ENCODE measurements at regions not wholly inside any gene's neighbourhood (a gene's known extent, or its start where the extent isn't known, plus 50 kb on each side); places are given as distances from the start of the nearest gene placed in this dataset.

- TF ChIP-seq, protein P1, sequence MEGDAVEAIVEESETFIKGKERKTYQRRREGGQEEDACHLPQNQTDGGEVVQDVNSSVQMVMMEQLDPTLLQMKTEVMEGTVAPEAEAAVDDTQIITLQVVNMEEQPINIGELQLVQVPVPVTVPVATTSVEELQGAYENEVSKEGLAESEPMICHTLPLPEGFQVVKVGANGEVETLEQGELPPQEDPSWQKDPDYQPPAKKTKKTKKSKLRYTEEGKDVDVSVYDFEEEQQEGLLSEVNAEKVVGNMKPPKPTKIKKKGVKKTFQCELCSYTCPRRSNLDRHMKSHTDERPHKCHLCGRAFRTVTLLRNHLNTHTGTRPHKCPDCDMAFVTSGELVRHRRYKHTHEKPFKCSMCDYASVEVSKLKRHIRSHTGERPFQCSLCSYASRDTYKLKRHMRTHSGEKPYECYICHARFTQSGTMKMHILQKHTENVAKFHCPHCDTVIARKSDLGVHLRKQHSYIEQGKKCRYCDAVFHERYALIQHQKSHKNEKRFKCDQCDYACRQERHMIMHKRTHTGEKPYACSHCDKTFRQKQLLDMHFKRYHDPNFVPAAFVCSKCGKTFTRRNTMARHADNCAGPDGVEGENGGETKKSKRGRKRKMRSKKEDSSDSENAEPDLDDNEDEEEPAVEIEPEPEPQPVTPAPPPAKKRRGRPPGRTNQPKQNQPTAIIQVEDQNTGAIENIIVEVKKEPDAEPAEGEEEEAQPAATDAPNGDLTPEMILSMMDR (IDR thresholded peaks at IDR 0.05): no peak
- TF ChIP-seq TCF7L2 (IDR thresholded peaks at IDR 0.05; ENCODE audit: low read depth, low read length): no peak
- TF ChIP-seq, protein P2, sequence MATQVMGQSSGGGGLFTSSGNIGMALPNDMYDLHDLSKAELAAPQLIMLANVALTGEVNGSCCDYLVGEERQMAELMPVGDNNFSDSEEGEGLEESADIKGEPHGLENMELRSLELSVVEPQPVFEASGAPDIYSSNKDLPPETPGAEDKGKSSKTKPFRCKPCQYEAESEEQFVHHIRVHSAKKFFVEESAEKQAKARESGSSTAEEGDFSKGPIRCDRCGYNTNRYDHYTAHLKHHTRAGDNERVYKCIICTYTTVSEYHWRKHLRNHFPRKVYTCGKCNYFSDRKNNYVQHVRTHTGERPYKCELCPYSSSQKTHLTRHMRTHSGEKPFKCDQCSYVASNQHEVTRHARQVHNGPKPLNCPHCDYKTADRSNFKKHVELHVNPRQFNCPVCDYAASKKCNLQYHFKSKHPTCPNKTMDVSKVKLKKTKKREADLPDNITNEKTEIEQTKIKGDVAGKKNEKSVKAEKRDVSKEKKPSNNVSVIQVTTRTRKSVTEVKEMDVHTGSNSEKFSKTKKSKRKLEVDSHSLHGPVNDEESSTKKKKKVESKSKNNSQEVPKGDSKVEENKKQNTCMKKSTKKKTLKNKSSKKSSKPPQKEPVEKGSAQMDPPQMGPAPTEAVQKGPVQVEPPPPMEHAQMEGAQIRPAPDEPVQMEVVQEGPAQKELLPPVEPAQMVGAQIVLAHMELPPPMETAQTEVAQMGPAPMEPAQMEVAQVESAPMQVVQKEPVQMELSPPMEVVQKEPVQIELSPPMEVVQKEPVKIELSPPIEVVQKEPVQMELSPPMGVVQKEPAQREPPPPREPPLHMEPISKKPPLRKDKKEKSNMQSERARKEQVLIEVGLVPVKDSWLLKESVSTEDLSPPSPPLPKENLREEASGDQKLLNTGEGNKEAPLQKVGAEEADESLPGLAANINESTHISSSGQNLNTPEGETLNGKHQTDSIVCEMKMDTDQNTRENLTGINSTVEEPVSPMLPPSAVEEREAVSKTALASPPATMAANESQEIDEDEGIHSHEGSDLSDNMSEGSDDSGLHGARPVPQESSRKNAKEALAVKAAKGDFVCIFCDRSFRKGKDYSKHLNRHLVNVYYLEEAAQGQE (IDR thresholded peaks at IDR 0.05; ENCODE audit: insufficient read depth in 1 of 2, low read depth in 2 of 2, low read length in 1 of 2): no peak
- no peak for TF ChIP-seq POLR2AphosphoS5 (IDR thresholded peaks at IDR 0.05; ENCODE audit: low read depth, low read length)
- TF ChIP-seq SIN3A (IDR thresholded peaks at IDR 0.05; ENCODE audit: borderline replicate concordance, insufficient read depth, low read depth, low read length): no peak
Observed at GRCh38 chr1:209439828-209440227, 143.7 kb upstream of the CAMK1G start.
